ENCODE measurements at regions not wholly inside any gene's neighbourhood (a gene's known extent, or its start where the extent isn't known, plus 50 kb on each side); places are given as distances from the start of the nearest gene placed in this dataset.

- no peak for DNase-seq
Observed at GRCh38 chr18:32621034-32621433, 150.4 kb upstream of the GAREM1 start.

GRCh38 chr18:32618546-32618945 is 147.9 kb upstream of the GAREM1 start:
- no peak for DNase-seq

- no peak for DNase-seq
Observed at GRCh38 chr18:32613821-32614220, 143.1 kb upstream of the GAREM1 start.

- DNase-seq = peak; percentile 42
Observed at GRCh38 chr18:32612651-32613050, 142.0 kb upstream of the GAREM1 start.

- no peak for DNase-seq
Observed at GRCh38 chr18:32610176-32610575, 139.5 kb upstream of the GAREM1 start.

DNA sequence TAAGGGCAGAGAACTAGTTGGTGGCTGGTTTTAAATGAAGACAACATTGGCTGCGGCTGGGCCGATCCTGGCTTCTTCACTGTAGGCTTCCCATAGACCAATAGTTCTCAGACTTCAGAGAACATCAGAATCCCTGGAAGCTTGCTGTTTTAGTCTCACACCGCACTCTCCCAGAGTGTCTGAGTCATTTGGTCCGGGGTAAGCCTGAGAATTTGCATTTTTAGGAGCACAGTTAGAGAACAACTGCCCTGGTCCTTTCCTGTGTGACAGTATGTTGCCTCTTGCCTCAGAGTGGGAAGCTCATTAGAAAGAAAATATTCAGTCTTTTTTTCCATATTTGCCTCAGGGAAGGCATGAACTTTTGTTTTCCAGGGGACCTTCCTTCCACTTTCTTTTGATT is 137.1 kb upstream of the GAREM1 start:
- no peak for DNase-seq

GRCh38 chr18:32598144-32598543 is 127.5 kb upstream of the GAREM1 start:
- DNase-seq = no peak

DNA sequence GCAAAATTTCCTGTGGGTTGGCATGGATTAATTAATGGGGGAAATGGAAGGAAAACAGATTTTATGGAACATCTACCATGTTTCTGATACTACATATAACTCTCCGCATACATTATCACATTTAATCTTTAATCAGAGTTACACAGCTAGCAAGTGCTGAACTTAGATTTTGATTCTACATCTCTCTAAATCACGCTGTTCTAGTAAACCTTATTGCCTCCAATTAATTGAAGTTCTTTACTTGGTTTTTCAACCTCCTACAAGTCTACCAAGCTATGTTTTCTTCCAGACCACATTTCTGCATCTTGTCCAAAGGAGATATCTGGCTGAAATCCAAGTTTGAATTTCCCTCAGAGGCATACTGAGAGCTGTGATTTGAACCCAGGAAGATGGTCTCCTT is 125.8 kb upstream of the GAREM1 start:
- DNase-seq = no peak

- DNase-seq = no peak
Observed at GRCh38 chr18:32595832-32596231, 125.2 kb upstream of the GAREM1 start.

DNA sequence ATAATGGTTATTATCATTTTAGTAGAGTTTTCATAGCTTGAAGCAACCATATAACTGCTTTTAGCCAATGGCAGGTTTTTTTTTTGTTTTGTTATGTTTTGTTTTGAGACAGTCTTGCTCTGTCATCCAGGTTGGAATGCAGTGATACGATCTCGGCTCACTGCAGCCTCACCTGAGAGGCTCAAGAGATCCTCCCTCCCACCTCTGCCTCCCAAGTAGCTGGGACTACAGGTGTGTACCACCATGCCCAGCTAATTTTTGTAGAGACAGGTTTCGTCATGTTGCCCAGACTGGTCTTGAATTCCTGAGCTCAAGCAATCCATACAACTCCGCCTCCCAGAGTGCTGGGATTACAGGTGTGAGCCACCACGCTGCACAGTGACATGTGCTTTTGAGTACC is 117.5 kb upstream of the GAREM1 start:
- DNase-seq = no peak

GRCh38 chr18:32583431-32583830 is 112.7 kb upstream of the GAREM1 start:
- DNase-seq = no peak

DNA sequence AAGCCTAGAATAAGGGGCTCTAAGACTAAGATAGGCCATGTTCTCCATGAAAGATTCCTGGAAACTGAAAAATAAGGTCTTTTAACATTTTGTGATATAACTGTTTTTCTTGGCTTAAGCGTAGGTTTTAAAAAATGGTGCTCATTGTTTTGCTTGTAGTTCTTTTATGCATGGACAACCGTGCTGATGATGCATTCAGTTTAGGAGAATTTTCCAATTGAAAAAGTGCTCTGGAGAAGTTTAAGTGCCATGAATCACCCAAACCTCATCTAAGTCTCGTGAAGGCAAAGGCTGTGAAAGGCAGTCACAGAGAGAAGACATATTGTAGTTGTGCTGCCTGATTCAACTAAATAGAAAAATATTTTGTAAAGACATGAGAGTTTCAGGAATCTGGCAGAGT is 111.8 kb upstream of the GAREM1 start:
- no peak for DNase-seq

- peak; percentile 34 for DNase-seq
Observed at GRCh38 chr18:32577561-32577960, 106.9 kb upstream of the GAREM1 start.

DNA sequence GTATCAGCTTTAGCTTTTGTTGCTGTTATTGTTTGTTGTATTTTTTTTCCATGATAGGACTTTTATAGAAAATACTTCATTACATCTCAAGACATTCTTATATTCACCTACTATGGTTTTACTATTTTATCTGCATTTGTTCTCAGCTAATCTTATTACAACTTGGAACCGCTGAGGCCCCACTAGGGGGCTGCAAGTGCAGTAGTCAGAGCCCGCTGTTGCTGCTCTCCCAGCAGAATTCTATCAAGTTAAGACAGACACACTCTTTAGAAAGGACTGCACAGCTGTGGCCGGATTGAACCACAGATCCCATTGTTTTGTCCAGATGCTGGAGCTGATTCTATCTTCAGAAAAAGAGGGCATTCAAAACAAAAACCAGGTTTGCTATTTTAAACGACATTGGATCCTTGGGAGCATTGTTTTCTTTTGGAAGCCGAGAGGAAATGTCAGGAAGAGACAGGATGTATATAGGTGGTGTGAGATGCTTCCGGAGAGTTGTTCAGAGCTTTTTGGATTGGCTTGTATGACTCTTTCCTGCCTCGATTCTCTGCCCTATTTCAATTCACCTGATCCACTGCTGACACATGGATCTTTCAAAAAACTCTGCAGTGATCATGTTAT is 105.7 kb upstream of the GAREM1 start:
- DNase-seq = no peak

DNA sequence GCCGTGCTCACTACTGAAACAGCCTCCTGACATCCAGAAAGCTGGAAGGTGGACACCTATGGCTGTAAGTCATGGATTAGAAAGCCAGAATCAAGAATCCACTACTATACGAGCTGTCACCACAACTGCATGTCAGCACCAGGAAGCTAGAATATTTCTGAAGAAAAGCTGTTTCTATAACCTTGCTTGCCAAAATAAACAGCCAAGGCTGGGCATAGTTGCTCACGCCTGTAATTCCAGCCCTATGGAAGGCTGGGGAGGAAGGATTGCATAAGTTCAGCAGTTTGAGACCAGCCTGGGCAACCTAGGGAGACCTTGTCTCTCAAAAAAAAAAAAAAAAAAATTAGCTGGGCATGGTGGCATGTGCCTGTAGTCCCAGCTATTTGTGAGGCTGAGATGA is 96.3 kb upstream of the GAREM1 start:
- no peak for DNase-seq

DNA sequence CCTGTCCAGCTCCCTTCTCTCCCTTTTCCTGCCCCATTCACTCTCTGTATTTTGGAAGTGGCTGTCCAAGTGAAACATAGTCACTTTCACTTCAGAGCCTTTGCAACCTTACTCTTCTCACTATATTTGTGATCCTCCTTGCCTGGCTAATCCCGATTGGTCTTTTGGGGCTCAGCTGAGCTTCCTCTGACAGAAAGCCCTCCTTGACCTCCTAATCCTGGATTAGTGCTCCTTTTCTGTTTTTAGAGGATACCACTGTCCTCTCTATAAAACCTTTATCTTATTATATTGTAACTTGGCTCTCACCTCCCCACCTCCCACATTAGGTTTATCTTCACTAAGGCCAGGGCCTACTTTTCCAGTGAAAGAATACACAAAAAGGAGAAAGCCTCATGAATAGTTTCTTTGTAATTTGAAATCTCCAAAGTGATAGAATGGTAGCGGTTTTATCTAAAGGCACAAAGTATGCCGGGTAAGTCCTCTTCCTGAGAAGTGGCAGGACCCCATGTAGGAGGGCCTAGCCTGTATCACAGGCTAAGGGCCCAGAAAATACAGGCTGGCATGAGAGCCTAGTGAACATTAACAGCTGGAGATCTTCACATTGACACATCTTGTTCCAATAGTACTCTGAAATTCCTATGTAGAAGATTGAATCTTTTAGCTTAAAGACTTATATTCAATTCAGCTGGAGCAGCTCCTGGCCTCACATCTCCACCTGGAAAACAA is 83.1 kb upstream of the GAREM1 start:
- no peak for DNase-seq

DNA sequence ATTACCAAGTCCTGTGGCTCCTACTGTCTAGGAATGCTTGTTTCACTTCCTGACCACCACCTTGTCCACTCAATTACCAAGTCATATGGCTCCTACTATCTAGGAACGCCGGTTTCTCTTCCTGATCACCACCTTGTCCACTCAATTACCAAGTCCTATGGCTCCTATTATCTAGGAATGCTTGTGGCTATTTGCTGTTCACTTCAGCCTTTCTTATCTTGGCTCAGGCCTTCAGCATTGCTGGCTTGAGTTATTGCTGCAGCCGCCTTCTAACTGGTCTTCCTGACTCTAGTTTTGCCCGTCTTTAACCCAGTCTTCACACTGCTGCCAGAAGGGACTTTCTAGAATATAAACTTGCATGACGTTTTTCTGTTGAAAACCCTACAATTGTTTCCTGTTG is 82.5 kb upstream of the GAREM1 start:
- no peak for DNase-seq

DNA sequence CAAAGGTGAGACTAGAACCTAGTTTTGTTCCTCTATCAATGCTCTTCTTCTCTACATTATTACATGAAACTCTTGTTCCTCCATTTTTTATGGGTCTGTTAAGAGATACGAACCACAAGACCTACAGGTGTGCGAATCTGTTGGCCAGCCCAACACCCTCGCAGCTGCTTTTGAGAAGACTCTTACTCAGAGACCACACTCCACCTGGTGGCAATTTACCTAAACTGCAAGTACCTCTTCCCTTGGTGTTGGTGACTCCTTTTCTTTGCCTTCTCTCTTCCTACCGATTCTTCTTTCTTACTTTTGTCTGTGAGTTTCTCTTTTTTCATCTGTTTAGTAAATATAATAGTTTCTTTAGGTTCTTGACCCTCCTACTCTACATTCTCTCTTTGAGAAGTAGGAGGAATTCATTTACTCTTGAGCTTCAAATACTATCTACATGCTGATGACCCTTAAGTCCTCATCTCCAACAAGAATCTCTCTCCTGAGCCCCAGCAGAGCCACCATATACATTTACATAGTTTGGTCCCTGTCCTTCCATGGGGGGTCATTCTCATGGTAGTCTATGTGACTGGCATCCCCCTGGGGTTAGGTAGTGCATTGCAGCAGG is 81.8 kb upstream of the GAREM1 start:
- peak; percentile 40 for DNase-seq

GRCh38 chr18:32550963-32551362 is 80.3 kb upstream of the GAREM1 start:
- DNase-seq = no peak

GRCh38 chr18:32549248-32550110 is 78.8 kb upstream of the GAREM1 start:
- DNase-seq = peak; percentile 79

- peak; percentile 84 for DNase-seq
Observed at GRCh38 chr18:32548688-32549087, 78.0 kb upstream of the GAREM1 start.

DNA sequence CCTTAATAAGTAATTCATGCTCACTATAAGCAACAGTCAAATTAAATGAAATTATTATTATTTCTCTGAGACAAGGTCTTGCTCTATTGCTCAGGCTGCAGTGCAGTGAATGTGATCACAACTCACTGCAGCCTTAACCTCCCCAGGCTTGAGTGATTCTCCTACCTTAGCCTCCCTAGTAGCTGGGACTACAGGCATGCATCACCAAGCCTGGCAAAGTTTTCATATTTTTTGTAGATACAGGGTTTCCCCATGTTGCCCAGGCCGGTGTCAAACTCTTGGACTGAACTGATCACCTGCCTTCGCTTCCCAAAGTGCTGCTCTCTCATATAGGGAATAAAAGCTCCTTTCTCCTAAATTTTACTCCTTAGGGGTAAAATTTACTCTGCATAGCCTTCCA is 74.9 kb upstream of the GAREM1 start:
- DNase-seq = no peak

DNA sequence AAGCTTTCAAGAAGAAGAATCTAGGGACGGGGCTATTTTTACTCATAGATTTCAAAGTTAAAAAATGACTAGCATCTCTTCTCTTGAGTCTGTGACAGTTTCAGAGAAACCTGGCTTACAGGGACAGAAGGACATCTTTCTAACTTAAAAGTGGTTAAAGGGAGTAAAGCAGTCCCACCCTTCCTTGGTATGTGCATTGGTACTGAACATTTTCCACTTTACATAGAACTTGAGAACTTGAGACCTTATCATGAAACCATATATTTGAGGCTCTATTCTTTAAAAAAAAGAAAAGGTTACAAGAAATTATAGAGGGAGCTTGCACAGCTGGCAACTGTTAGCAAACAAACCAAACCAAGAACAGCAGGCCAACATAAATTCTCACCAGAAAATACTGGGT is 73.4 kb upstream of the GAREM1 start:
- no peak for DNase-seq
